ENCODE measurements at regions not wholly inside any gene's neighbourhood (a gene's known extent, or its start where the extent isn't known, plus 50 kb on each side); places are given as distances from the start of the nearest gene placed in this dataset.

DNA sequence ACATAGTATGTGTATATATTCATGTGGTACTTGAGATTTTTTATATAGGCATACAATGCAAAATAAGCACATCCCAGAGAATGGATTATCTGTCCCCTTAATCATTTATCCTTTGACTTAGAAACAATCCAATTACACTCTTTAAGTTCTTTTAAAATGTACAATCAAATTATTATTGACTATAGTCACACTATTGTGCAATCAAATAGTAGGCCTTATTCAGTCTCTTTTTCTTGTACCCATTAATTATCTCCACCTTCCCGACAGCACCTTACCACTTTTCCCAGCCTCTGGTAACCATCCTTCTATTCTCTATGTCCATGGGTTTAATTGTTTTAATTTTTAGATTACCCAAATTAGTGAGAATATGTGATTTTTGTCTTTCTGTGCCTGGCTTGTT is 914.1 kb downstream of the CCDC85A start:
- Histone ChIP-seq H3K9me3 (replicated peaks; ENCODE audit: control insufficient read depth, low read depth, low read length) (peaks cover 5% of the 10 kb centered on the region), H3K4me1 (ENCODE audit: control insufficient read depth, insufficient read depth, low read length) (no peaks in the 10 kb centered on the region), H3K36me3 (ENCODE audit: control insufficient read depth, insufficient read depth, low read length) (no peaks in the 10 kb centered on the region), H3K27me3 (ENCODE audit: control insufficient read depth, insufficient read depth, low read length) (no peaks in the 10 kb centered on the region), H3K4me3 (ENCODE audit: low read length) (no peak overlapping the region), H3K27ac (ENCODE audit: low read length) (no peak overlapping the region)
- no peak for DNase-seq
- no CpG with 5 or more reads among the region's 1 CpG for WGBS (ENCODE audit: insufficient coverage)

GRCh38 chr2:57100436-57100835 is 916.6 kb downstream of the CCDC85A start:
- Histone ChIP-seq H3K9me3 (replicated peaks; ENCODE audit: control insufficient read depth, low read depth, low read length) (peaks cover 2% of the 10 kb centered on the region), H3K4me1 (ENCODE audit: control insufficient read depth, insufficient read depth, low read length) (no peaks in the 10 kb centered on the region), H3K36me3 (ENCODE audit: control insufficient read depth, insufficient read depth, low read length) (no peaks in the 10 kb centered on the region), H3K27me3 (ENCODE audit: control insufficient read depth, insufficient read depth, low read length) (no peaks in the 10 kb centered on the region), H3K4me3 (ENCODE audit: low read length) (no peak overlapping the region), H3K27ac (ENCODE audit: low read length) (no peak overlapping the region)
- no peak for DNase-seq

GRCh38 chr2:57105694-57106093 is 921.9 kb downstream of the CCDC85A start:
- Histone ChIP-seq H3K36me3 (ENCODE audit: control insufficient read depth, insufficient read depth, low read length) (no peaks in the 10 kb centered on the region), H3K27ac (ENCODE audit: low read length) (no peak overlapping the region), H3K4me1 (ENCODE audit: control insufficient read depth, insufficient read depth, low read length) (no peaks in the 10 kb centered on the region), H3K27me3 (ENCODE audit: control insufficient read depth, insufficient read depth, low read length) (no peaks in the 10 kb centered on the region), H3K4me3 (ENCODE audit: low read length) (no peak overlapping the region), H3K9me3 (replicated peaks; ENCODE audit: control insufficient read depth, low read depth, low read length) (peaks cover 8% of the 10 kb centered on the region)
- no peak for DNase-seq
- 61% methylated on average over 2 of the region's 4 CpGs for WGBS (ENCODE audit: insufficient coverage)

DNA sequence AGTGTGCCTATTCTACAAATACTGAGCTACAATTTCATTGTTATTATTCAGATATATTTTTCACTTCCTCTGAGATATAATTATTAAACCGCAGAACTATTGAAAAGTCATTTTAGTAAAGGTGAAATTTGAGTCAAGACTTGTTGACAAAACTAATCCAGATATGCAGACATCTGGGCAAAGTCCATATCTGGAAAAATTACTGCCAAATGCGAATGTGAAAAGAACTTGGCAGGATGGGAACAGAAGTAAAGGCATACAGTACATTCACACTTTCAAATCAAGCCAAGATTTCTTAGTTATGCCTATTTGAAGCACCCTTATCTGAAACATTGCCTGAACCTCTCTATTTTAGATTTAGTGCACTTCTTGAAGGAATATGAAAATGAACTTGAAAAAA is 923.6 kb downstream of the CCDC85A start:
- Histone ChIP-seq H3K9me3 (replicated peaks; ENCODE audit: control insufficient read depth, low read depth, low read length) (peaks cover 8% of the 10 kb centered on the region), H3K4me3 (ENCODE audit: low read length) (no peak overlapping the region), H3K27ac (ENCODE audit: low read length) (no peak overlapping the region), H3K4me1 (ENCODE audit: control insufficient read depth, insufficient read depth, low read length) (no peaks in the 10 kb centered on the region), H3K27me3 (ENCODE audit: control insufficient read depth, insufficient read depth, low read length) (no peaks in the 10 kb centered on the region), H3K36me3 (ENCODE audit: control insufficient read depth, insufficient read depth, low read length) (no peaks in the 10 kb centered on the region)
- no peak for DNase-seq
- WGBS (ENCODE audit: insufficient coverage), result no CpG with 5 or more reads among the region's 2 CpGs

GRCh38 chr2:57111531-57111930 is 927.7 kb downstream of the CCDC85A start:
- WGBS (ENCODE audit: insufficient coverage), result no CpG with 5 or more reads among the region's 2 CpGs
- no peaks in the 10 kb centered on the region for H3K36me3 ChIP-seq (ENCODE audit: control insufficient read depth, insufficient read depth, low read length)
- no peaks in the 10 kb centered on the region for H3K4me1 ChIP-seq (ENCODE audit: control insufficient read depth, insufficient read depth, low read length)
- H3K4me3 ChIP-seq (ENCODE audit: low read length), result no peak overlapping the region
- H3K9me3 ChIP-seq (replicated peaks; ENCODE audit: control insufficient read depth, low read depth, low read length), result peaks cover 8% of the 10 kb centered on the region
- no peak overlapping the region for H3K27ac ChIP-seq (ENCODE audit: low read length)
- H3K27me3 ChIP-seq (ENCODE audit: control insufficient read depth, insufficient read depth, low read length), result no peaks in the 10 kb centered on the region
- DNase-seq, result no peak

GRCh38 chr2:57119141-57119540 is 927.5 kb upstream of the VRK2 start:
- Histone ChIP-seq H3K27ac (ENCODE audit: low read length) (no peak overlapping the region), H3K9me3 (replicated peaks; ENCODE audit: control insufficient read depth, low read depth, low read length) (no peaks in the 10 kb centered on the region), H3K4me1 (ENCODE audit: control insufficient read depth, insufficient read depth, low read length) (no peaks in the 10 kb centered on the region), H3K36me3 (ENCODE audit: control insufficient read depth, insufficient read depth, low read length) (no peaks in the 10 kb centered on the region), H3K4me3 (ENCODE audit: low read length) (no peak overlapping the region), H3K27me3 (ENCODE audit: control insufficient read depth, insufficient read depth, low read length) (no peaks in the 10 kb centered on the region)
- no peak for DNase-seq

GRCh38 chr2:57126410-57126809 is 920.2 kb upstream of the VRK2 start:
- H3K27ac ChIP-seq (ENCODE audit: low read length), result no peak overlapping the region
- H3K4me1 ChIP-seq (ENCODE audit: control insufficient read depth, insufficient read depth, low read length), result no peaks in the 10 kb centered on the region
- DNase-seq, result no peak
- H3K9me3 ChIP-seq (replicated peaks; ENCODE audit: control insufficient read depth, low read depth, low read length), result no peaks in the 10 kb centered on the region
- H3K4me3 ChIP-seq (ENCODE audit: low read length), result no peak overlapping the region
- no CpG with 5 or more reads among the region's 2 CpGs for WGBS (ENCODE audit: insufficient coverage)
- H3K36me3 ChIP-seq (ENCODE audit: control insufficient read depth, insufficient read depth, low read length), result no peaks in the 10 kb centered on the region
- no peaks in the 10 kb centered on the region for H3K27me3 ChIP-seq (ENCODE audit: control insufficient read depth, insufficient read depth, low read length)

GRCh38 chr2:57139179-57139578 is 907.4 kb upstream of the VRK2 start:
- H3K27ac ChIP-seq (ENCODE audit: low read length), result no peak overlapping the region
- no peak overlapping the region for H3K4me3 ChIP-seq (ENCODE audit: low read length)
- no peaks in the 10 kb centered on the region for H3K36me3 ChIP-seq (ENCODE audit: control insufficient read depth, insufficient read depth, low read length)
- no peaks in the 10 kb centered on the region for H3K4me1 ChIP-seq (ENCODE audit: control insufficient read depth, insufficient read depth, low read length)
- no peaks in the 10 kb centered on the region for H3K27me3 ChIP-seq (ENCODE audit: control insufficient read depth, insufficient read depth, low read length)
- no peak for DNase-seq
- no CpG with 5 or more reads among the region's 1 CpG for WGBS (ENCODE audit: insufficient coverage)
- no peaks in the 10 kb centered on the region for H3K9me3 ChIP-seq (replicated peaks; ENCODE audit: control insufficient read depth, low read depth, low read length)

GRCh38 chr2:57141269-57141668 is 905.3 kb upstream of the VRK2 start:
- Histone ChIP-seq H3K4me1 (ENCODE audit: control insufficient read depth, insufficient read depth, low read length) (no peaks in the 10 kb centered on the region), H3K27me3 (ENCODE audit: control insufficient read depth, insufficient read depth, low read length) (no peaks in the 10 kb centered on the region), H3K27ac (ENCODE audit: low read length) (no peak overlapping the region), H3K4me3 (ENCODE audit: low read length) (no peak overlapping the region), H3K36me3 (ENCODE audit: control insufficient read depth, insufficient read depth, low read length) (no peaks in the 10 kb centered on the region), H3K9me3 (replicated peaks; ENCODE audit: control insufficient read depth, low read depth, low read length) (peaks cover 2% of the 10 kb centered on the region)
- peak; percentile 1 for DNase-seq

- Histone ChIP-seq H3K4me3 (ENCODE audit: low read length) (no peak overlapping the region), H3K36me3 (ENCODE audit: control insufficient read depth, insufficient read depth, low read length) (no peaks in the 10 kb centered on the region), H3K9me3 (replicated peaks; ENCODE audit: control insufficient read depth, low read depth, low read length) (peaks cover 11% of the 10 kb centered on the region), H3K27ac (ENCODE audit: low read length) (no peak overlapping the region), H3K27me3 (ENCODE audit: control insufficient read depth, insufficient read depth, low read length) (no peaks in the 10 kb centered on the region), H3K4me1 (ENCODE audit: control insufficient read depth, insufficient read depth, low read length) (no peaks in the 10 kb centered on the region)
- DNase-seq, result no peak
- no CpG with 5 or more reads among the region's 1 CpG for WGBS (ENCODE audit: insufficient coverage)
These were observed 899.7 kb upstream of the VRK2 start for GRCh38 chr2:57146951-57147350.

GRCh38 chr2:57156231-57156924 is 890.2 kb upstream of the VRK2 start:
- WGBS (ENCODE audit: insufficient coverage), result 83% methylated on average over 1 of the region's 2 CpGs
- no peaks in the 10 kb centered on the region for H3K27me3 ChIP-seq (ENCODE audit: control insufficient read depth, insufficient read depth, low read length)
- DNase-seq, result no peak
- no peak overlapping the region for H3K4me3 ChIP-seq (ENCODE audit: low read length)
- no peaks in the 10 kb centered on the region for H3K36me3 ChIP-seq (ENCODE audit: control insufficient read depth, insufficient read depth, low read length)
- no peaks in the 10 kb centered on the region for H3K9me3 ChIP-seq (replicated peaks; ENCODE audit: control insufficient read depth, low read depth, low read length)
- H3K27ac ChIP-seq (ENCODE audit: low read length), result no peak overlapping the region
- H3K4me1 ChIP-seq (ENCODE audit: control insufficient read depth, insufficient read depth, low read length), result no peaks in the 10 kb centered on the region

All from muscle of leg (tissue), 3 donors.